ENCODE measurements at regions not wholly inside any gene's neighbourhood (a gene's known extent, or its start where the extent isn't known, plus 50 kb on each side); places are given as distances from the start of the nearest gene placed in this dataset.

GRCh38 chr13:107738004-107738403, 477.3 kb downstream of the LIG4 start:
- Mint-ChIP-seq H3K4me3 (no peak overlapping the region), H3K27me3 (ENCODE audit: low read depth in 2 of 2) (no peaks in the 10 kb centered on the region), H3K27ac (no peak overlapping the region), H3K4me1 (no peaks in the 10 kb centered on the region), H3K36me3 (no peaks in the 10 kb centered on the region), H3K9me3 (peaks cover 2 to 8% of the 10 kb centered on the region in 2 donors)
- no peak for ATAC-seq
- no peak overlapping the region for H3K4me3 ChIP-seq (ENCODE audit: low read length)
- H3K36me3 ChIP-seq (ENCODE audit: control insufficient read depth, insufficient read depth, low read length), result no peaks in the 10 kb centered on the region
- H3K27me3 ChIP-seq (ENCODE audit: control insufficient read depth, insufficient read depth, low read length), result no peaks in the 10 kb centered on the region
- WGBS (ENCODE audit: insufficient coverage), result 77% methylated on average over 3 of the region's 4 CpGs
- no peak overlapping the region for H3K27ac ChIP-seq (ENCODE audit: low read length)
- intact Hi-C loops (cut with micrococcal nuclease), result no loop called here
- DNase-seq, result no peak
- no peak for TF ChIP-seq CTCF (IDR thresholded peaks at IDR 0.05)
- H3K4me1 ChIP-seq (ENCODE audit: control insufficient read depth, insufficient read depth, low read length), result no peaks in the 10 kb centered on the region
- H3K9me3 ChIP-seq (ENCODE audit: control insufficient read depth, insufficient read depth, low read length), result no peaks in the 10 kb centered on the region

GRCh38 chr13:107736731-107737130, 478.6 kb downstream of the LIG4 start:
- no peak for TF ChIP-seq CTCF (IDR thresholded peaks at IDR 0.05)
- H3K4me3 Mint-ChIP-seq, result no peak overlapping the region
- no peak overlapping the region for H3K4me3 ChIP-seq (ENCODE audit: low read length)
- no peaks in the 10 kb centered on the region for H3K9me3 ChIP-seq (ENCODE audit: control insufficient read depth, insufficient read depth, low read length)
- intact Hi-C loops (cut with micrococcal nuclease), result no loop called here
- no peaks in the 10 kb centered on the region for H3K27me3 ChIP-seq (ENCODE audit: control insufficient read depth, insufficient read depth, low read length)
- no peaks in the 10 kb centered on the region for H3K36me3 Mint-ChIP-seq
- 91% methylated on average over 1 of the region's 2 CpGs for WGBS (ENCODE audit: insufficient coverage)
- DNase-seq, result no peak
- H3K27ac ChIP-seq (ENCODE audit: low read length), result no peak overlapping the region
- H3K4me1 ChIP-seq (ENCODE audit: control insufficient read depth, insufficient read depth, low read length), result no peaks in the 10 kb centered on the region
- H3K27me3 Mint-ChIP-seq (ENCODE audit: low read depth in 2 of 2), result no peaks in the 10 kb centered on the region
- no peaks in the 10 kb centered on the region for H3K36me3 ChIP-seq (ENCODE audit: control insufficient read depth, insufficient read depth, low read length)
- H3K4me1 Mint-ChIP-seq, result no peaks in the 10 kb centered on the region
- H3K9me3 Mint-ChIP-seq, result peaks cover 4 to 7% of the 10 kb centered on the region in 2 donors
- no peak overlapping the region for H3K27ac Mint-ChIP-seq
- no peak for ATAC-seq

GRCh38 chr13:107736170-107736569, 479.2 kb downstream of the LIG4 start:
- DNase-seq (no peak), ATAC-seq (no peak)
- Histone ChIP-seq H3K36me3 (ENCODE audit: control insufficient read depth, insufficient read depth, low read length) (no peaks in the 10 kb centered on the region), H3K4me3 (ENCODE audit: low read length) (no peak overlapping the region), H3K9me3 (ENCODE audit: control insufficient read depth, insufficient read depth, low read length) (no peaks in the 10 kb centered on the region), H3K27me3 (ENCODE audit: control insufficient read depth, insufficient read depth, low read length) (no peaks in the 10 kb centered on the region), H3K27ac (ENCODE audit: low read length) (no peak overlapping the region), H3K4me1 (ENCODE audit: control insufficient read depth, insufficient read depth, low read length) (no peaks in the 10 kb centered on the region)
- intact Hi-C loops (cut with micrococcal nuclease), result no loop called here
- TF ChIP-seq CTCF (IDR thresholded peaks at IDR 0.05), result no peak
- no peaks in the 10 kb centered on the region for H3K4me1 Mint-ChIP-seq
- no peak overlapping the region for H3K4me3 Mint-ChIP-seq
- 77% methylated on average over 10 of the region's 11 CpGs for WGBS (ENCODE audit: insufficient coverage)
- no peaks in the 10 kb centered on the region for H3K27me3 Mint-ChIP-seq (ENCODE audit: low read depth in 2 of 2)
- peaks cover 4 to 7% of the 10 kb centered on the region in 2 donors for H3K9me3 Mint-ChIP-seq
- no peak overlapping the region for H3K27ac Mint-ChIP-seq
- H3K36me3 Mint-ChIP-seq, result no peaks in the 10 kb centered on the region

GRCh38 chr13:107734891-107735625, 480.3 kb downstream of the LIG4 start:
- no peaks in the 10 kb centered on the region for H3K4me1 ChIP-seq (ENCODE audit: control insufficient read depth, insufficient read depth, low read length)
- H3K27ac ChIP-seq (ENCODE audit: low read length), result no peak overlapping the region
- intact Hi-C loops (cut with micrococcal nuclease), result no loop called here
- no peak for TF ChIP-seq CTCF (IDR thresholded peaks at IDR 0.05)
- Mint-ChIP-seq H3K27ac (no peak overlapping the region), H3K4me1 (no peaks in the 10 kb centered on the region), H3K36me3 (no peaks in the 10 kb centered on the region), H3K27me3 (ENCODE audit: low read depth in 2 of 2) (no peaks in the 10 kb centered on the region), H3K9me3 (peaks cover 4 to 10% of the 10 kb centered on the region in 2 donors), H3K4me3 (no peak overlapping the region)
- no peaks in the 10 kb centered on the region for H3K9me3 ChIP-seq (ENCODE audit: control insufficient read depth, insufficient read depth, low read length)
- 86% methylated on average over 2 of the region's 7 CpGs for WGBS (ENCODE audit: insufficient coverage)
- ATAC-seq, result no peak
- no peaks in the 10 kb centered on the region for H3K36me3 ChIP-seq (ENCODE audit: control insufficient read depth, insufficient read depth, low read length)
- DNase-seq, result no peak
- H3K27me3 ChIP-seq (ENCODE audit: control insufficient read depth, insufficient read depth, low read length), result no peaks in the 10 kb centered on the region
- H3K4me3 ChIP-seq (ENCODE audit: low read length), result no peak overlapping the region

Measured in natural killer cell (primary cell).